Hematopoietic multipotent progenitor cell (in vitro differentiated cells): ENCODE measurements at regions not wholly inside any gene's neighbourhood (a gene's known extent, or its start where the extent isn't known, plus 50 kb on each side); places are given as distances from the start of the nearest gene placed in this dataset.

Experiments
- DNase-seq, 3 donors: peaks; one replicate each; pipeline ENCODE4 v3.0.0-alpha.2; 2011 to 2015; ENCODE audit warnings: low read depth in 2 of 3, low spot score in 2 of 3

DNA sequence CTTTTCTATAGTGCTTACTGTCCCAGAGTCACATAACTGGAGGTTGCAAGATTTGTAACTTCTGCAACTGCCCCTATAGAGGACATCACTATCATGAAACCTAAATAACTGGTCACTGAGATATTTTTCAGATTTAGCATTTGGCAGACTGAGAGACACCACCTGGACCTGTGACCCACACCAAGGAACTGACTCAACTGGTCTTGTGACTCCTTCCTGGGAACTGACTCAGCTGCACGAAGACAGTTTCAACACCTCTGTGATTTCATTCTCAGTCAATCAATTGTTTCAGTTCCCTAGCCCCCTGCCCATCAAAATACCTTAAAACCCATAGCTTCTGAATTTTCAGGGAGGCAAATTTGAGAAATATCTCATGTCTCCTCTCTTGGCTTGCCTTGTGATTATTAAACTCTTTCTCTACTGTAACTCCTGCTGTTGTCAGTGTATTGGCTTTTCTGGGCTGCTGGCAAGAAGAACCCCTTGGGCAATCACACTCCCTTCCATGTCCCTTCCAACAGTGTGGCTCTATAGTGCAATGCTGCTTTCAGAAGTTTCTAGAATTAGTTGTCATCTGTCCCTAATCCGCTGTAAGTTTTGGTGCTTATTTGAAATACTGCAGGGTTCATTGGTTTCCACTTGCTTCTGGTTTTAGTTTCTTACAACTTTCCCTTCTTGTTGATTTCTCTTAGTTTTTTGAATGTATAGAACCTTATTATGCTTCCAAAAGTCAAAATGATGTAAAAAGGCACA lies 127.8 kb upstream of the ADCY1 start:
- DNase-seq: no peak

DNA sequence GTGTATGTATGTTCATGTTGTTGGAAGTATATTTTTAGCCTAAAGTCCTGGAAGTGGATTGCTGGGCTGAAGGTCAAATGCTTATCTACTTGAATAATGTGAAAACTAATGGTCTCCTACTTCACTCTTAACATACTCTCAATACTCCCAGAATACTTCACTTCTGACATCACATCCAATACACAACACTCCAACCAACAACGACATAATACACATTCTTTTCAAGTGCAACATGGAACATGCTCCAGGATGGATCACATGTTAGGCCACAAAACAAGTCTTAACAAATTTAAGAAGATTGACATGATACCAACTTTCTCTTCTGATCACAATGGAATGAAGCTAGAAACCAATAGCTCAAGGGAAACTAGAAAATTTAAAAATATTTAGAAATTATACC lies 126.9 kb upstream of the ADCY1 start:
- no peak for DNase-seq

DNA sequence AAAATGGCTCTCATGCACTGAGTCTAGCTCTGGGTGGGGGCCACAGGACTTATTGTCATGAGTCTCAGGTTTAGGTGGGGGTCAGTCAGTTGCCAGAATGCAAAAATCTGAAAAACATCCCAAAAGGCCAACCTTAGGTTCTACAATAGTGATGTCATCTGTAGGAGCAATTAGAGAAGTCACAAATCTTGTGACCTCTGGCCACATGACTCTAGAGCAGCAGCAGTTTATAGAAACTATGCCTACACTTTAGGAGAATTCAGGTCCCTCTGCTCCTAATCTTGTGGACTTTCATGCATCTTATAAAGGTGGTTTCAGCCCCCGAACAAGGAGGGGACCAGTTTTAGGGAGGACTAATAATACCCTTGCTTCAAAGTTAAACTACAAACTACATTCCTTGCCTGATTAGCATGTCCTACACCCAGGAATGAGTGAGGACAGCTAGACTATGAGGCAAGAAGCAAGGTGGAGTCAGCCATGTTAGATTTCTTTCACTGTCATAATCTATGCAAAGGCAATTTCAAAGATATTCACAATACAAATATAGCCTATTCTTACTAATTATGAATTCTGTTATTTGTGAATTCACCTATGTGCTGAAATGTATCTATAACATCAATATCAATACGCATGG lies 123.5 kb upstream of the ADCY1 start:
- no peak for DNase-seq

DNA sequence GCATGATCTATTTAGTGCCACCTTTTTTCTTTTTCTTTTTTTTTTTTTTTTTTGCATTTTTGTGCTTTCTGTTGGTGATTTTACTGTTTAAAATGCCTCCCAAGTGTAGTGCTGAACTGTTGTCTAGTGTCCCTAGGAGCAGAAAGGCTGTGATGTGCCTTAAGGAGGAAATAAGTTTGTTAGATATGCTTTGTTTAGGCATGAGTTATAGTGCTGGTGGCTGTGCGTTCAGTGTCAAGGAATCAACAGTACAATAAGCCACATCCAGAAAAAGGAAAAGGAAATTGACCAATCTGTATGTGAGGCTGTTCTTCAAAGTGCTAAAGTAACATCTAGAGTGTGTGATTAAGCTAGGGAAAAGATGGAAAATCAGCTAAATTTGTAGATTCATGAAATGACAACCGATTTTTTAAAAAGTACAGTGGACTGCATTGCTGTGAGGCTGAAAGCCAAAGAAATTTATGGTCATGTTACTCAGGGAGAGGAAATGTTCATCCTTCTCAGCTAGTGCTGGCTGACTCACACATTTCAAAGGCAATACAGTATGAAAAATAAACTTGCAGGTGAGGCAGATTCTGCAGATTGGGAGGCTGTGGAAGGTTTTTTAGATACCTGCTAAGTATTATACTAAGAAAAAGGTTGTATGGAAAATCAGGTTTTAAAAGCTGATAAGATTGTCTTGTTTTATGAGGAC lies 122.7 kb upstream of the ADCY1 start:
- no peak for DNase-seq

DNA sequence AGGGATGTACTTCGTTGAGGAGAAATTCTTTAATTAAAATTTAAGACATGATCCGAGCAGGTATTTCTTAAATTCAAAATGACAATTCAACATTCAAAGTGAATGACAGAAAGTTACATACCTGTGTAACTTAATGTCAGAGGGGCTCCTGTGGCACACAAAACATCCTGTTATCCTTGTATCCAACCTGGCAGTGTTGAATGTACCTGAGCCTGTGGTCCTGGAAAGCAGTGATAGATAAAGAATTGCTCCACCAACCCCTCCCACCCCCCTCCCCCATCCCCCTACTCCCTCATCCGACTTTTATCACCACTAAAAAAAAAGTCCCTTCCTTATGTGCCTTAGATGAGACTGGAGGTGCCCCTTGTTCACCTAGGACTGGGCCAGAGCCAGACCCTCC lies 119.4 kb upstream of the ADCY1 start:
- no peak for DNase-seq

DNA sequence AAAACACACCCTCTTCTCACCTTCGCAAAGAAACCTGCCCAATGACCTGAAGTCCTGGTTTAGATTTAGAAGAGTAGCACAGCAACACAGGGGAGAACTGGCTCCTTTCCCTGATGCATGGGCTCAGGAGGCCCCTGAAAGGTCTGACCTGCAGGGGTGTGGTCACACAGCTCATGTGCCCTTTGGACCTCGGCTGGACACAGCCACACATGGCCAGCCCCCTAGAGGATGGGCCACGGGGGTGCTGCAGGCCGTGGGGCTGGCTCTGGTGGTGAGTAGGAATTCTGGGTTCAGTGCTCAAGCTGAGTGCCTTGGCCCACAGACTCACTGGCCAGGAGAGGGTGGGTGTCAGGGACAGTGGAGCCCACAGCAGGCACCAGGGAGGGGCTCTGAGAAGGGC lies 118.5 kb upstream of the ADCY1 start:
- DNase-seq: no peak

DNA sequence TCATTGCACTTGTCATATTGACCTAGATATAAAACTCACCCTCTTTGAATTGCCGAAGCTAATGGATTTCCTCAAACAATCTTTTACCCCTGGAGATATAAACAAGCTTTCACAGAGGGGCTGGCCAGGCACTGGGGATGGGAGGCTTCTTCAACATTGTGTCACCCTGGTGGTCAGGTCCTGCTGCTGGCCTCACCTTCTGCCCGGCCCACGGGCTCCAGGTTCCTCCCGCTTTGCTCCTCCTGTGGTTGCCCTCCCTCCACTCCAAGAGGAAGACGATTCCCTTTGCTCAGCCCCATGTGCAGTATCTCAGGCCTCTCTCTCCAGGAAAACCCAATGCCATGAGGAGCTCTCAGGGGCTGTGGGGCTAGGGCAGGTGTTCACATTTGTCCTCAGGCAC lies 118.1 kb upstream of the ADCY1 start:
- DNase-seq: no peak

DNA sequence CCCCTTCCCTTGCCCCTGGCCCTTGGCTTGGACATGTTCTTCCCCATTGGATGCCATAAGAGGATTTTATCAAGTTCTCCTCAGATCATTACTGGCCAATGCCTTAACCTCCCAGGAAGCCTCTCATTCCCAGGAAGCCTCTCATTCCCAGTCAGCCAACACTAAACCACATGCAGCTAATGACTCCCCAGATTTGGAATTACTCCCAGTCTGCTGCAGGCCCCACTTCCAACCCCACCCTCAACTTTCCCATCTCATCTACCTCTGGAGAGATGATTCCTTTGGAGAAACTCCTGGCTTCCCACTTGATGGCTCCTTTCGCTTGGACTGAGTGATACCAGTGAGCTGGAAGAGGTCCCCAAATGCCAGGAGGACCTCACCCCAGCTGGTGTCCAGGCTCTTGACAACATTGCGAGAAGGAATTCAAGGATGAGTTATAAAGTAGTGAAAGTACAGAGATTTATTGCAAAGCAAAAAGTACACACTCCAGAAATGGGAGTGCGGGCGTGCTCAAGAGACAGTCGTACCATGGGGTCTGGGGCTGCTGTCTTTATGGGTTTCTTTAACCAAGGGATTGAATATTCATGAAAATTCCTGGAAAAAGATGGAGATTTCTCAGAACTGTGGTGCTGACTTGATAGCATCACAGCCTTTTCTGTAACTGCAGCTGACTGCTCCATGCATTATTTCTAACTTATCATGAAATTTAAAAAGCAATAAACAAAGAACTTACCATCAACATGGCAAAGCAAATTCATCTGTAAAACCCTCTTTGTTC lies 117.2 kb upstream of the ADCY1 start:
- no peak for DNase-seq

DNA sequence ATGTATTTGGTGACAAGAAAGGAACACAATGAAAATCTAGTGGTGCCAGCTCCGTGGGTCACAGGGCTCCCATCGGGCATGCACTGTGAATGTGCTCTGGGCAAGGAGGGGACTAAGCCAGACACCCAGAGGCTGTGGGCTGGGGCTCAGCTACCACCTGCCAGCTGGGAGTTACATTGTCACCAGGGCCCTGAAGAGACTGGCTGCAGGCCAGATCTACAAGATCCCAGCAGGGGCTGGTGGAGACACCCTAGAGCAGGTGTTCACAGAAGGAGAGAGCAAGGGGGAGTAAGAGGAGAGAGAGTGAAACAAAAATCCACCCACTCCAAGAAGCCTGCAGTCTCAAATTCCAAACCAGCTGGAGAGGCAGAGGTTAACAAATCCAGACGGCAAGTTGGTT lies 116.6 kb upstream of the ADCY1 start:
- DNase-seq: no peak

DNA sequence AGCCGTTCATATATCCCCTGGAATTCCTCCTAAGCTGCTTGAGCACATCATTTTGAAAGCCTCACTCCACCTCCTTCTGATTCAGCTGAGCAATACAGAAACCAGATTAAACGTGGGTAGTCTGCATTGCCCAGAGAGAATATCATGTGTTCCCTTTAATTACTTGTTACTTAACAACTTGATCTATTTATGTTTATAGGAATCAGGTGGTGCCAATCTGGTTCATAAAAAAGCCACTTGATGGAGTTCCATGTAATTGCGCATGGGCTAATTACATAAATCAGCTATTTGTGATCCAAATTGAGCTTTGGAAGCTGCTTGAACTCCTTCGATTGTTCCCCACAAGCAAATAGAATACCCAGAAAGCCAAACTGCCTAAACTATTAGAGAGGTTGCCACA lies 114.7 kb upstream of the ADCY1 start:
- DNase-seq: no peak

DNA sequence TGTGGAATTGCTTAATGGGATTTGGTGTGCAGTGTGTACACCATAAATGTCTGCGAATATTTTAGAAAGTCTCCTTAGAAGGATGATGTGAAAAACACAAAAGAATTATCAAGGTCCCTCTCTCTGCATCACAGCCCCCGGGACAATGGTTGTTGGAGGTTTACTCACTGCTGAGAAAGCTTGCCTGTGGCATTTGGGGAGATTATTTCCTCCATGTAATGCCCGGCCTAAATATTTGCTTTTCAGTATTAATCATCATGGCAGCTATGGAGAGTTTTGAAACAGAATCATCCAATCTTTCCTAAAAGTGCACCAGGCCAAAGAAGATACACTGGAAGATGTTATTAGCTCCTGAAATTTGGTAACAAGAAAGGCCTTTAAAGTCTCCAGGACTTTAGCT lies 113.8 kb upstream of the ADCY1 start:
- no peak for DNase-seq

DNA sequence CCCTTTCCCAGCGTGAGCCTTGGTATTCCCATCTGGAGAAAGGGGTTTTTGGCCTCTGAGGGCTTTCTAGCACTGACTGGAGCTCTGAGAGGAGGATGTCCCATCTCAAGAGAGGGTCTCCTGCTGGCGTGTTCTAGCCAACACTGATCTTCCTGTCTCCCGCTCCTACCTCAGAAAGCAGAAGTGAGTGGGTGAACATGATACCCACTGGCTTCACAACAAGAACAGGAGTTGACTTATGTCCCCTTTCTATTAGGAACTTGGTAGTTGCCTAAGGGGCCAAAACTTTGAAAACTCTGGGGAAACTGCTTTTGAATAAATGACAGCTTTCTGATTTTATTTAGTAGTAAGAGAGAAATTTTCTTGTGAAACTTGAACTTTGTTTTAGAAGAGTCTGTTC lies 113.1 kb upstream of the ADCY1 start:
- no peak for DNase-seq

DNA sequence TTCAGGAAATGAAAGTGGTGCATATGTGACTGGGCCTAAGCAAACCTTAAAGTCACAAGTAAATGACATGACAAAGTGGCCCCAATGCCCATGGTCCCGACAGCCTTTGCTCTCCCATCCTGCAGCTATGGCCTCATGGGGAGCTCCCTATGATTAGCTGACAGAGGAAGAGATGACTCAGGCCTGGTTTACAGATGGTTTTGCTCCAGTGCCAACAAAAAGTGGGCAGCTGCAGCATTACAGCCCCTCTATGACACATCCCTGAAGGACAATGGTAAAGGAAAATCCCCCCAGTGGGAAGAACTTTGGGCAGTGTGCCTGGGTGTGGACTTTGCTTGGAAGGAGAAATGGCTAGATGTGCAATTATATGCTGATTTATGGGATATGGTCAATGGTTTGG lies 105.1 kb upstream of the ADCY1 start:
- DNase-seq: no peak

DNA sequence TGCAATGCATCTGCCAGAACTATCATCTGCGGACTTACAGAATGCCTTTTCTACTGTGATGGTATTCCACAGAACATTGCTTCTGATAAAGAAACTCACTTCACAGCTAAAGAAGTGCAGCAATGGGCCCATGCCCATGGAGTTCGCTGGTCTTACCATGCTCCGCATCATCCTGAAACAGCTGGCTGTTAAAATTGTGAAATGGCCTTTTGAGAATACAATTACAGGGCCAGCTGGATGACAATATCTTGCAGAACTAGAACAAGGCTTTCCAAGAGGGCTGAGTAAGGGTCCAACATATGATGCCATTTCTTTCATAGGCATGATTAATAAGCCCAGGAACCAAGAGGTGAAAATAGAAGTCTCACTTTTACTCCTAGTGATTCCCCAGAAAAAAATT lies 104.1 kb upstream of the ADCY1 start:
- DNase-seq: no peak

DNA sequence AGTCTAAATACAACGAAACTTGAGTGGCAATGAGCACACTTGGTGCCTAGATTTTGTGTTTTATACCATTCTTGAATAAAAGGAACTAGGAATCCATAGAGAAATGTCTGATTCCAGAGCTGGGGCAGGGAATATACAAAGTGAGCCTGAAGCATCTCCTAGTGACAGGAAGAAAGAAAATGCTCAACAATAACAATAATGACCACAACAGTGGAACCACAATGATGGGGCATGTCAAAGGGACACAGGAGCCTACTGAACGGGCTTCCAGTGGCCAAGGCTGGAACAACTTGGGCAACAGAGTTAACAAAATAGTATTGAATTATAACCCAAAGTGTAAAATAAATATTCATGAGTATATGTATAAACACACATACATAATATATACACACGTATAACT lies 94.4 kb upstream of the ADCY1 start:
- no peak for DNase-seq

DNA sequence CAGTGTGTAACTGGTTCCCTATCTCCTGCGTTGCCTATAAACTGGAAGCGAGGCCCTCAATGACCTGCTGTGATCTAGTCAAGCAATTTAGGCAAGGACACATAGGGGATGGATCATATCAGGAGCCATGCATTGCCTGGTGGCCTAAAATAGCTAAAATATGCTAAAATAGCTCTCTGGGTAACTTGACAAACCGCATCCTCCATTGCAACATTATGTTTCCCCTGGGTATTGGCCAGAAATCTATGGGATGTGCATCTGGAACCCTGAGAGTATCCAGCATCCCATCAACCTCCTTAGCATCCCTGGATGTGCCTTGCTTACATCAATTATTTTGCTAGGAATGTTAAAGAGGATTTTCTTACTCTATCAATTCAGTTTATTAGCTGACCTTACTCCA lies 91.7 kb upstream of the ADCY1 start:
- DNase-seq: no peak

DNA sequence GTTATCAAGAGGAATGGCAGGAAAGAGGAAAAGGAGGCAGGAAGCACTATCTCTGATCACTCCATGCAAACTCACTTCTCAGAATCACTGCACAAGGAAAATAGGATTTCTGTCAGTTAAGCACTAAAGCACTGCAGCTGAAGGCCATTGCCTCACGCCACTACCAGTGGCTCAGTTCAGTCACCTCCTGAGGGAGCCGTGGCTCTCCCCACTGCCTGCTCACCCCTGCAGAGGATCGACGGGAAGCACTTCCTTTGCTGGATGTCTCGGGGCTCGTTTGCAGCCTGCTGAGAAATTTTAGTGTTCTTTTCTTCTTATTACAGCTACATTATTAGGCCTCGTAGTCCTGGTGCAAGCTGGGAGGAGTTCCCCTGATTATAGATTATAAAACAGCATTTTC lies 90.1 kb upstream of the ADCY1 start:
- no peak for DNase-seq

DNA sequence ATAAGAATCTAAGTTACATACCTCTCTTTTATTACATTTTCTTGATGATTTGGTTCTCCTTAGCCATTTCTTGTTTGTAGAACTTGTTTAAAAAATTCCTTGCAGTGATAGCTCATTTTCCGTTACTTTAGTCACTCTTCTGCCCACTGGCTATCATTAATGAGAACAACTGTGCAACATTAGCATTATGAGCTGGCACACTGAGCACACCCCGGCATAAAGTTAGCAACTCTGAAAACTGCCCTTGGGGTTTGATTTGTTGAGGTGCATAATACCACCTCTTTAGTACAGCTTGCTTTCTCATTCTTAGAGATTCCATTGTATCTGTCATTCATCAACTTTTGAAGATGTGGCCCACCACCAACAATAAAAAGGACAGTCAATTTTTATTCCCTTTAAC lies 87.6 kb upstream of the ADCY1 start:
- DNase-seq: no peak

DNA sequence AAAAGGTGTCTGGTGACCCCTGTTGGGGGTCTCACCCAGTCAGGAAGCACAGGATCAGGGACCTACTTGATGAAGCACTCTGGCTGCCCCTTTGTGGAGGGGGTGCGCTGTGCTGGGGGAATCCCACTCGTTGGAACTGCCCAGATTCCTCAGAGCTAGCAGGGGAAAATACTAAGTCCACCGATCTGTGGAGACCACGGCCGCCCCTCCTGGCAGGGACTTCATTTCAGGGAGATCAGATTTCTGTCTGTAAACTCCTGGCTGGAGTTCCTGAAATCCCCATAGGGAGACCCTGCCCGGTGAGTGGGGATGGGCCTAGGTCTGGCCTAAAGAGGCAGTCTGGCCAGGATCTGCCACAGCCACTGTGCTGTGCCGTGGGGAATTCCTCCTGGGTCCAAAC lies 79.3 kb upstream of the ADCY1 start:
- DNase-seq: no peak

DNA sequence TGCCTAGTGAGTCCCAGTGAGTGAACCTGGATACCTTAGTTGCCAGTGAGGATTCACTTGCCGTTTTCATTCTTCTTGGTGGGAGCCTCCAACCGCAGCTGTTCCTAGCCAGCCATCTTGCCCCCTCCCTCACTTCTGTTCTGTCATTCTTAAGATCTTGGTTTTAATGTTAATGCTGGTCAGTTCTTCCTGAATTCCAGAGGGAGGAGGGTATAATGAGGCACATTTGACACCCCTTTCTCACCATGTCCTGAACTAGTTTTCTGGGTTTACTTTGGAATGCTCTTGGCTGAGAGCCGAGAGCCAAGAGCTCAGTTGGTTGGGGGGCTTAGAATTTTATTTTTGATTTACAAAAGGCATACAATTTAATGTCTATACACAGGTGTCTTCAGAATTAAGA lies 78.5 kb upstream of the ADCY1 start:
- DNase-seq: no peak

DNA sequence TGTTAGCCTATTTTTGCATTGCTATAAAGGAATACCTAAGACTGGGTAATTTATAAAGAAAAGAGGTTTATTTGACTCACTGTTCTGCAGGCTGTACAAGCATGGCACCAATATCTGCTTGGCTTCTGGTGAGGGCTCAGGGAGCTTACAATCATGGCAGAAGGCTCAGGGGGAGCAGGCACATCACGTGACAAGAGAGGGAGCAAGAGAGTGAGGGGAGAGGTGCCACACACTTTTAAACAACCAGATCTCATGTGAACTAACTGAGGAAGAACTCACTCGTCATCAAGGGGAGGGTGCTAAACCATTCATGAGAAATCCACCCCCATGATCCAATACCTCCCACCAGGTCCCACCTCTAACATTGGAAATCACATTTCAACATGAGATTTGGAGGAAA lies 73.9 kb upstream of the ADCY1 start:
- DNase-seq: no peak

DNA sequence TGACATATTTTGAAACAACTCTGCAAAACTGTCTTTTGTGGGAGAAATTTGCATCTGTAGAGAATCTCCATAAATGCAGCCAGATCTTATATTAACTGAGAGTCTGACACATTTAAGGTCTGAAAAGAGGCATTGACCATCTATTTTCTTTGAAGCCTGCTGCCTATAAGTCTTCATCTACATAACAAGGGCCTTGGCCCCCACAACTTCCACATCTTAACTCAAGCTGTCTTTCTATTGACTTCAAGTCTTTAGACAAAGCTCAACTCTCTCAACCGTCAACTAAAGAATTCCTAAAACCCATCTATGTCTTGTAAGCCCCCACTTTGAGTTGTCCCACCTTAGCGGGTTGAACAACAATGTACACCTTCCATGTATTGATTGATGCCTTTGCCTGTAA lies 72.4 kb upstream of the ADCY1 start:
- DNase-seq: no peak
